GM06990 (cell line): ENCODE measurements at regions not wholly inside any gene's neighbourhood (a gene's known extent, or its start where the extent isn't known, plus 50 kb on each side); places are given as distances from the start of the nearest gene placed in this dataset.

Source experiments
- DNase-seq: peaks from one replicate; pipeline ENCODE4 v3.0.0-alpha.2; 2011; ENCODE audit not compliant: insufficient read length; ENCODE audit errors: extremely low read depth
- H3K27me3 ChIP-seq: replicated peaks from 2 replicates; pipeline ENCODE4 v1.6.0; 2011; ENCODE audit warnings: low read length; ENCODE audit not compliant: control insufficient read depth, insufficient read depth
- H3K36me3 ChIP-seq: 2 replicates; pipeline ENCODE4 v1.5.1; 2011; ENCODE audit warnings: low read length; ENCODE audit not compliant: control insufficient read depth, insufficient read depth
- H3K4me3 ChIP-seq: replicated peaks from 2 replicates; pipeline ENCODE4 v1.5.1; 2011; ENCODE audit warnings: low read depth, mild to moderate bottlenecking, control low read depth, low read length
- TF ChIP-seq, protein P1 (sequence below): IDR thresholded peaks from 2 replicates; pipeline ENCODE4 v1.5.1; 2011; ENCODE audit warnings: low read length, control low read depth, mild to moderate bottlenecking, inconsistent platforms; ENCODE audit not compliant: insufficient read depth, poor library complexity, severe bottlenecking

DNA sequence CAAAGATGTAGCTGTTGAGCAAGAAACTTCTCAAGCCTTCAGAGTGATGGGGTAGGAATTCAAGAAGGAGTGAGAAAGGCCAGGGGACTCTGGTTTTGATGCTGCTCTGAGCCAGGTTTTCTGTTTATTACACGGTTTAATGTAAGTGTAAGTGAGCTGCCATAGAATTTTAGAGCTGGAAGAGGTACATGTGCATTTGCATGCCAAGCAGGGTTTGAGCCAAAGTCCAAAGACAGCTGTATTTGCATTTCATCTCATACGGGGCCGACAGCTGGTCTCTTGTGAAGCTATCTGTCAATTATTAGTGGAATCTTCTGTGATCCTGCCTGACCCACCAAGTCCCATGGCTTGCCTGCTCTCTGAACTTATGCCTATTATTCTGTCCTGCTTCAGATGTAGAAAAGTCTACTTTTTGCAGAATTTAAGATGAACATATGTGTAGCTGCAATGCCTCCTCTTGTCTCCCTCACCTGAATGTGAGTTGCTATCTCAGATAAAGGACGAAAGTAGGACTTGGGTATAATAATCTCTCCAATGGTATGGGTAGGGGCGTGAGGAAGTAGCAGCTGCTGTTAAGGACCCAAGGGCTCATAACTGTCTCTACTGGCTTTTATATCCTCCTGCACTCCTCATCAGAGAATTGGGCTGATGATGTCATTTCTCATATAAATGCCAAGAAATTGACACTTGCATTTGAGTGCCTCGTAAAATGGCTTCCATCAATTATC lies 160.0 kb downstream of the SQOR start:
- TF ChIP-seq, protein P1, sequence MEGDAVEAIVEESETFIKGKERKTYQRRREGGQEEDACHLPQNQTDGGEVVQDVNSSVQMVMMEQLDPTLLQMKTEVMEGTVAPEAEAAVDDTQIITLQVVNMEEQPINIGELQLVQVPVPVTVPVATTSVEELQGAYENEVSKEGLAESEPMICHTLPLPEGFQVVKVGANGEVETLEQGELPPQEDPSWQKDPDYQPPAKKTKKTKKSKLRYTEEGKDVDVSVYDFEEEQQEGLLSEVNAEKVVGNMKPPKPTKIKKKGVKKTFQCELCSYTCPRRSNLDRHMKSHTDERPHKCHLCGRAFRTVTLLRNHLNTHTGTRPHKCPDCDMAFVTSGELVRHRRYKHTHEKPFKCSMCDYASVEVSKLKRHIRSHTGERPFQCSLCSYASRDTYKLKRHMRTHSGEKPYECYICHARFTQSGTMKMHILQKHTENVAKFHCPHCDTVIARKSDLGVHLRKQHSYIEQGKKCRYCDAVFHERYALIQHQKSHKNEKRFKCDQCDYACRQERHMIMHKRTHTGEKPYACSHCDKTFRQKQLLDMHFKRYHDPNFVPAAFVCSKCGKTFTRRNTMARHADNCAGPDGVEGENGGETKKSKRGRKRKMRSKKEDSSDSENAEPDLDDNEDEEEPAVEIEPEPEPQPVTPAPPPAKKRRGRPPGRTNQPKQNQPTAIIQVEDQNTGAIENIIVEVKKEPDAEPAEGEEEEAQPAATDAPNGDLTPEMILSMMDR = no peak
- no peak for DNase-seq
- H3K27me3 ChIP-seq = no peaks in the 10 kb centered on the region; the same call in 1 of the 2 replicates
- no peak overlapping the region for H3K4me3 ChIP-seq
- H3K36me3 ChIP-seq = no peaks in the 10 kb centered on the region

DNA sequence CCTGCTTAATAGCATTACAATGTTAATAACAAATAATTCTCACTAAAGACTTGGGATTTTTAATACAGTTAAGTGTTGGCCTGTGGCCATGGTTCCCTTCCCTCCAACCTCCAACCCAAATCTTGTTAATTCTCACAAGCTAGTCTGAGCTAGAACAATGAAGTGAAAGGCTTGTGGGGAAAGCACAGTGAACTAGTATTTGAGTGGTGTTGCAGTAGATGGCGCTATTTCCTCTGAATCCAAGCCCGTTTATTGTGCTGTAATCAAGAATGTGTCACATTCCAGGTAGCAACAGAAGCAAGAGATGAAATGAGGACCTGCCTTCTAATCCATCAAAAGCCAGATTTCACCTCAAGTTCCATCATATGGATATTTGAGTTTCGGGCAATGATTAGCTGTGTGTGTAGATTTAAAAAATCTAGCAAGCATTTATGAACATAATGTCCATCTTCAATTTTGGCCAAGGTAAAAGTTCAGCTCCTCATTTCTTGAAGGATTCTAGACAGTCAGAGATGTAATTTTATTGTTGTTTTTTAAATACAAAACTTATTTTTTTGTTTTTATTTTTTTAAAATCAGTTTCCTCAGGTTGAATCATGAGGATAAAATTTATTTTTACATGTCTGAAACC lies 160.7 kb downstream of the SQOR start:
- no peak overlapping the region for H3K4me3 ChIP-seq
- no peak for DNase-seq
- H3K36me3 ChIP-seq = no peaks in the 10 kb centered on the region
- H3K27me3 ChIP-seq = no peaks in the 10 kb centered on the region; the same call in 1 of the 2 replicates
- TF ChIP-seq, protein P1 = peak; percentile 57

DNA sequence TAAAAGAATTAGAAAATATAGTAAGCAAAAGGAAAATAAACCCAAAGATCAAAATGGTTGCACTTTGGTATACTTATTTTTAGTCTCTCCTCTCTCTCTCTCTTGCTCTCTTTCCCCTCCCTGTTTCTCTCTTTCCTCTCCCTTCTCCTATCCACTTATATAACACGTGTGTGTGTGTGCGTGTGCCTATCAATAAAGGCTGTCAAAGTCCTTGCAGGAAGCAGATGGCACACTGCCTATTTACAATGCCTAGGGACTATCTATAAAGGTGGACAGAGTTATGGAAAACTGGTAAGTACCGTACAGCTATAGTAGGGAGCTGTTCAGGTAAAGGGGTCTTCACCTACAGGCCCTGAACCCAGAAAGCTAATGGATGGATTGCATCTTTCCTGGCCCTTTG lies 161.6 kb downstream of the SQOR start:
- no peak for DNase-seq
- Histone ChIP-seq H3K27me3 (no peaks in the 10 kb centered on the region; the same call in 1 of the 2 replicates), H3K4me3 (no peak overlapping the region), H3K36me3 (no peaks in the 10 kb centered on the region)
- TF ChIP-seq, protein P1 = no peak

DNA sequence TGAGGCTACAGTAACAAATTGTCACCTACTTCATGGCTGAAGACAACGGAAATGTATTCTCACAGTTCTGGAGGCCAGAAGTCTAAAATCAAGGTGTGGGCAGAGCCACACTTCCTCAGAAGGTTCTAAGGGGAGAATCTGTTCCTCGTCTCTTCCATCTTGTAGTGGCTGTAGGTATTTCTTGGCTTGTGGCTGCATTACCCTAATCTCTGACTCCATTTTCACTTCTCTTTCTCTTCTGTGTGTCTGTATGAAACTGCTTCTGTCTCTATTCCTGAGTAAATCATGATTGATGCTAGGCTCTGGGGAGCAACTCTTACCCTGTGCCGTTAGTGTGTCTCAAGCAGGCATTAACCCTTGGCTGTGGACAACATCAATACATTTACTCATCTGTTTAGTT lies 164.7 kb downstream of the SQOR start:
- H3K4me3 ChIP-seq = no peak overlapping the region

DNA sequence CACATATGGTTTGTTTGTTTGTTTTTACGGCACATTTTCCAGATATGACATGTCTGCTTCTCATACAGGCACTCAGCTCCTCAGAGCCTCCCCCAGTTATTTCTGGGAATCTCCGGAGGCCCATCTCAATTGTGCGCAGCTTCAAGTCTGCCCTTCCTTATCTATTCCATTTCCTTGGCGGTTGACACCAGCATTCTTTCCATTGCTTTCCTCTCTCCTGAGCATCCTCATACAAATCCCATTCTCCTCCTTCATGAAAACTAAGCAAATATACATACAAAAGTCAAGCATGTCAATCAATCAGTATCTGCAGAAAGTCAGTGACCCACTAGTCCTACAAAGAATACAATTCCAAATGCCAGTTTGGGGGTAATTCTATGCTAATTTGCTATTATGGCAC lies 166.7 kb downstream of the SQOR start:
- Histone ChIP-seq H3K27me3 (no peaks in the 10 kb centered on the region), H3K4me3 (no peak overlapping the region), H3K36me3 (no peaks in the 10 kb centered on the region)
- TF ChIP-seq, protein P1 = no peak
- no peak for DNase-seq

More for the DNA sequence above, 164.7 kb downstream of the SQOR start:
- TF ChIP-seq, protein P1 = no peak
- no peaks in the 10 kb centered on the region for H3K36me3 ChIP-seq
- no peak for DNase-seq
- no peaks in the 10 kb centered on the region for H3K27me3 ChIP-seq

DNA sequence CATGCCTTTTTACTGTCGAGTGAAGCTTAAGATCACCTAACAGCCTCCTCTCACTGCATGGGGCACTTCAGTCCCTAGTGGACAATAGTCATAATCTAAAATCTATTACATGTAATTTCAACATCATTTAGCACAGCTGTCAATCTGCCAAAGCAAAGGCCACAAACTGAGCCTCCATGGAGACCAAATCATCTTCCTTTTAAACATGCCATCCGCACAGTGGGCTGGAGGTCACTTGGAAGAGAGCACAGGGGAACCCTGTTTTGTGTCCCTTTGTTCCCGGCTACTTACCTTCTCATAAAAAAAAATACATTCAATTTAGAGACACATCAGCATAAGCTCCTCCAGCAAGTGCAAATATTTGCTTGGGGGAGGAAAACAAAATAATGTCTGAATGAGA lies 167.3 kb downstream of the SQOR start:
- Histone ChIP-seq H3K36me3 (no peaks in the 10 kb centered on the region), H3K27me3 (no peaks in the 10 kb centered on the region), H3K4me3 (no peak overlapping the region)
- TF ChIP-seq, protein P1 = no peak
- no peak for DNase-seq
